OCI-LY1 (cell line): ENCODE measurements at regions not wholly inside any gene's neighbourhood (a gene's known extent, or its start where the extent isn't known, plus 50 kb on each side); places are given as distances from the start of the nearest gene placed in this dataset.

Experiments used
- CTCF ChIP-seq: fragments of 200-600 bp; sonication (generic), shearing (Covaris generic); IDR thresholded peaks from 2 replicates; pipeline ENCODE4 v1.5.1; 2017; ENCODE audit warnings: mild to moderate bottlenecking, antibody characterized with exemption, low read length, moderate library complexity, mixed read lengths
- EZH2 ChIP-seq: fragments of 200-600 bp; sonication (generic), shearing (Covaris generic); IDR thresholded peaks from 2 replicates; pipeline ENCODE4 v1.8.0; 2017; ENCODE audit warnings: borderline replicate concordance, mixed run types, mild to moderate bottlenecking, antibody characterized with exemption, low read length, moderate library complexity, mixed read lengths

DNA sequence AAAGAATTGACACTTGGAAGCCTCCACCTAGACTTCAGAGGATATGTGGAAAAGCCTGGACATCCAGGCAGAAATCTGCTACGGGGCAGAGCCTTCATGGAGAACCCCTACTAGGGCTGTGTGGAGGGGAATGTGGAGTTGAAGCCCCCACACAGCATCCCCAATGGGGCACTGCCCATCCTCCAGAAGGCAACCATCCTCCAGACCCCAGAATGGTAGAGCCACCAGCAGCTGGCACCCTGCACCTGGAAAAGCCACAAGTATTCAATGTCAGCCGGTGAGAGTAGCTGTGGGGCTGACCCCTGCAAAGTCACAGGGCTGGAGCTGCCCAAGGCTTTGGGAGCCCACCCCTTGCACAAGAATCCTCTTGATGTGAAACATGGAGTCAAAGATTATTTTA is 53.6 kb upstream of the SNTG2 start:
- TF ChIP-seq CTCF (no peak), EZH2 (no peak)
